ENCODE measurements at regions not wholly inside any gene's neighbourhood (a gene's known extent, or its start where the extent isn't known, plus 50 kb on each side); places are given as distances from the start of the nearest gene placed in this dataset.

- TF ChIP-seq CTCF (IDR thresholded peaks at IDR 0.05) (no peak), POLR2AphosphoS5 (IDR thresholded peaks at IDR 0.05) (no peak), POLR2A (IDR thresholded peaks at IDR 0.05) (no peak)
Observed at GRCh38 chr4:8791609-8792008, 80.0 kb downstream of the HMX1 start.

Measured in breast epithelium (tissue), 3 donors.